HG02798 (cell line): ENCODE measurements at regions not wholly inside any gene's neighbourhood (a gene's known extent, or its start where the extent isn't known, plus 50 kb on each side); places are given as distances from the start of the nearest gene placed in this dataset.

Experiments
- ATAC-seq: cut with Tn5 transposase; IDR thresholded peaks from one replicate; pipeline ENCODE4 v1.9.1; 2021; ENCODE audit warnings: mild to moderate bottlenecking; ENCODE audit not compliant: unreplicated experiment, poor library complexity

DNA sequence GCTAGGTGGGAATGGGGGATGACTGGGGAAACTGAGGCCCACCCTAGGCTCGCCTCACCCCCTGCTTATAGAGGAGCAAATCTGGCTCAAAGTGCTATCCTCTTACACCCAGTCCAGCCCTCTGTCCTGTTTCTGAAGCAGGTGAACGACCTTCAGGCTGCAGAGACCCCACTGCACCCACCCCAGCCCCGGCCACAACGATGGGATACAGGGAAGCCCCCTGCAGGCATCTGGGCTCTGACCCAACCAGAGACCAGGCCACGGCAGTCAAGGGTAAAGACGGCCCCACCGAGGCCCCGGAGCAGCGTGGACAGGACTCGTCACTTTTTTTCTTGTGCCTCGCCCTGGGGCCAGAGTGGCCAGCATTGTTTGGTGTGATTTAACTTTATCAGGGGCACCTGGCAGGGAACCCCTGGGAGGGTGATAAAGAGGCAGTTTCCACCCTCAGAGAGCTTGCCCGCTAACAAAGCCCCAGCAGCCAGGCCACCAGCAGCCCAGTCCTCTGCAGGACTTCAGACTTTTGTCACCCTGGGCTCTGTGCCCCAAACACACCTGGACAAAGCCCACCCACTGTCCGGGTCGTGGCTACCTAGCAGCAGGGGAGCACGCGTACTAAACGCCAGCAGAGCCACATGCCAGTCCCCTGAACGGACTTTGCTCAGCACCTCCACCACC, 612.6 kb downstream of the TBC1D22A start:
- no peak for ATAC-seq

DNA sequence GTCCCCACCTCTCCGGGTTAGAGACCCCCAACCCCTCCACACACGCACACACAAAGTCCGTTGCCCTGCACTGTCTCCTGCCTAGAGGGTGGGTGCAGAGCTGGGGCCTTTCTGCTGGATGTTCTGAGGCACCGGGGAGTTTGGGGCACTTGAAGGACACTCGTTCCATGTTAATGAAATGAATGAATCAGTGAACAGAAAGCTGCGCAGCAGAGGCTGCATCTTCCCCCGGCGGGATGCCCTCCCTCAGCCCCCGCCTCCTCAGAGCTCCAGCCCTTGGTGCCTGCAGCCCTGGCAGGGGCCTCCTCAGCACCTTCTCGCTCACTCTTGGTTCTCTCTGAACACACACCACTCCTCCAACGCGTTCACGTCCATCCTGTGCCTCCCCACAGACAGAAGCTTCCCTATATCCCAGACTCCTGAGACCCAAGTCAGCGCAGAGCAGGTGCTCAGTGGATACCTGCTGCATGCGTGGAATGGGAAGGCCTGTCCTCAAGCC, 611.9 kb downstream of the TBC1D22A start:
- no peak for ATAC-seq

DNA sequence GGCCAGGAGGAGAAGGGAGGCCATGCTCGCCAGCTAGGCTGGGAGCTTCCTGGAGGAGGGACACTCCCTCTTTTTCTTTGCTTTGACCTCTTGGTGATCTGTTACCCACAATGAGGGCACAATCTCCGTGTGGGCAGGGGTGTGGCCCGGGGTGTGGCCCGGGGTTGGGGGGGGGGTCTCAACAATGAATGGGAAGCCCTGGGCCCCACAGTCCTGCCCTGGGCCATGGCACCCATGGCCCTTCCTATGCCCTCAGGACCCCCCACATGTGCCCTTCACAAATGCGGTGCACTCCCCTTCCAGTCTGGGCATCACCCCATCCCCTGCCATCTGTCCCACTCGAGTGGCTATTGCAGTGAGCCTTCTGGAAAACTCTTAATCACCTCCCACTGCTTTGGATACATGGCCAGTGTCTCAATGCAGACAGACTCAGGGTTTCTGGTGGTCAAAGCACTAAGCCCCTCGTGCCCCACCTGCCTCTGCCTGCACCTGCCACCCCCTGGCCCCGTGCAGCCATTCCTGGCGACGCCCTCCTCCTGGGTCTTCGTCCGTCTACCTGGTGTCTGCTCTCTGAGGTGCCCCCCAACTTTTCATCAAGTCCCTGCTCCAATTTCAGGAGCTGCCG, 611.3 kb downstream of the TBC1D22A start:
- ATAC-seq, result no peak

DNA sequence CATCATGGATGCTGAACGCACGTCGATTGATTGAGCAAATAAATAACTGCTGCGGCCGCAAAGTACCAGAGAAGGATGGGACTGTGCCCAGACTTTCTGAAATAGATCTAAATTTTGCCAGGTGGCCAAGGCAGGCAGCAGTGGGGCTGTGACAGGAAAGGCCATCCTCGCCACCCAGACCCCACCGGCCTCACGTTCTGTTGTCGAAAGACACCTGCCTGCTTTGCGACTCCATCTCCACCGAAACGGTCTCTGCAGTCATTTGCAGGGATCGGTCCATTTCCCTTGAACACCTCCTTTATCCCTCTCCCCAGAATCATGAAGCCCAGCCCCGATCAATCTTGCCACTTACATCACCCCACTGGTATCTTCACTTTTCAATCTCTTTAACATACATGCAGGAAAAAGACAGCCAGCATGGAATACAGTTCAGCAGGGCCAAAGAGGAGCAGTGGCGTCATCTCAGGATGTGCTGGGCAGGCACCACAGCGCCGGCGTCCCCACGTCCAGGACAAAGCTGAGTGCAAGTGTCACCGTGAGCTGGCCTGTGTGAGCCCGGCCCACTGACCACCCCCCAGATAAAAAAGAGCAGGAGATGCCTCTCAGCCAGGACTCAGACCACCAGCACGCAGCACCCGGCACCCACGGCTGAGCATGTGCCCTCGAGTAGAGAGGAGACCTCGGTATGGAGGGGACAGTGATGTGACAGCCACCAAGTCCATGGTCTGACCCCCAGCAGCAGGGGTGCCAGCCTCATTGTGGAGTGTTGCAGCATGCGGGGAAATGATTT, 610.3 kb downstream of the TBC1D22A start:
- ATAC-seq, result no peak

DNA sequence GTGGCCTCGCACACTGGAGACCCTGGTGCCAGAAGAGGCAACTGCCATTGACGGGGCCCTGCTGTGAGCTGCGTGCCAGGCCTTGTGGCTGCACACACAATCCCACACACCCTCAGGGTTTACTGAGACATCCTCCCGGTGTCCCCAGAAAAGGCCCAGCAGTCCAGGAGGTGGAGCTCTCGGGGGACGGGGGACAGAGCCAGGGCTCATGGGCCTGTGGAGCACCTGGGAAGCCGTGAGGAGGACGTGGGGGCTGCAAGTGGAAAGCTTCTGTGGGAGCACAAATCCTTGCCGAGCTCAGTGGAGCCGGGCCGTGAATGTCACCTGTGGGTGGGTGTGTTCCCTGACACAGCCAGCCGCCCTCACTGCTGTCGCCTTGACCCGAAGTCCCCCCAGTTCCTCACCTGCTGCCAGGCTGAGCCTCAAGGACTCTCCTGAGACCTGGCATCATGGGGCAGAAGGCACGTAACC, 609.7 kb downstream of the TBC1D22A start:
- ATAC-seq, result no peak

DNA sequence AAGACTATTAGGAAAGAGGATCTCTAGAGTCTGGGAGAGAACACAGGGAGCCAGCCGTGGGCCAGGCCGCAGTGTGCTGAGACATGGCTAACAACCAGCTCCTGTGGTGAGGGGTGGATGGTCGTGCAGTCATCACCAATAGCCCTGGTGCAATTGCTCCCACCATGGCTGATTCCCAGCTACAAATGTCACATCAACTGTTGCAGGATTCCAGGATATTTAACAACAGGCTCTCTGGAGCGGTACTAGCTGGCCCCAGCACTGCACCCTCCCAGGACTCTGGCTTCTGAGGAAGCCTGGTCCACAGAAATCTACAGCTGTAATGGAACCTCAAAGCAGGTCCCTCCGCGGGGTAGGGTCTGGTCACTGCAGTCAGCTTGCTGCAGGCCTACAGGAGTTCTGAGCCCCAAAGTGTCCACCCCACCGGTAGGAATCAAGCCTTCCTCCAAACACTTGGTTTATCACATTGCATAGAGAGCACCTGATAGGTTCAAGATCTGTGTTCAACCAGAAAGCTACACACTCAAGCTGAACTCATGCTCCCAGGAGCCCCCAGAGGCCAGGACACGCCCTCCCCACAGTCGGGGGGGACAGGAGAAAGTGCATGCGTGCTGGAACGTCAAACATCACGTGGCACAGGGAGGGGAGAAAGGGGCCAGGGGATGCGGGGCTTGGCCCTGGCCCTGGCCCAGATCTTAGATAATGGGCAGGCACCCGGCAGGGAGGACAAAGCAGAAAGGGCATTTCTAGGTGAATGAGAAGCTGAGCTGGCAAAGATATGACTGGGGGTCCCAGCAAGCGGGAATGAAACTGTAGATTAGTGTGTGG, 609.0 kb downstream of the TBC1D22A start:
- no peak for ATAC-seq

DNA sequence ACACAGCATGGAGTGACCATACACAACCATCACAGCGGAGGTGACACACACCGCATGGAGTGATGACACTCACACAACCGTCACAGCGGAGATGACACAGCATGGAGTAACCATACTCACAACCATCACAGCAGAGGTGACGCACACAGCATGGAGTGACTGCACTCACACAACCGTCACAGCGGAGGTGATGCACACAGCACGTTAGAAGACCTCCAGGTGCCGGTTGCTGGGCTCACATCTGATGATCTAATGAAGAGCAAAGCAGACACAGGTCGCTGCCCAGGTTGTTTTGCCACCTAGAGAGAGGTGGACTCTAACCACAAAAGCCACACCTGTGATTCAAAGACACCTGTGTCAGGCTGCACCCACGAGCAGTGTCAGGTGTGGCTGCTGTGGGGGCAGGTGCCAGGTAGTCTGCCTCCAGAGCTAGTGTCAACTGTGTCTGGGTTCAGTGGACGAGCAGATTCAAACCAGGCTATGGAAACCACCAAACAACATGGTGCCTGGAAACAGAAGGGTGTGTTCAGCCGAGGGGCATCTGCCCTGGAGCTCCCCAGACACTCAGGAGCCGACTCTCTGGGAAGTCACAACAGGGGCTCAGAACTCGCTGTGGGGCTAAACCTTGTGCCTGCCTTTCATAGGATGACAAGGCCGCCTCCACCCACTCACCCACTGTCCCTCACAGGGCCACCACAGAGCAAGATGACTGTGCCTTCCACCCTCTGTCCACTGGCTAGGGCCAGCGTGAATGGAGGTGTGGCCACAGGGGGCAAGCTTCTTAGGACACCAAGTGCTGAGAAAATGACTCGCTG, 608.2 kb downstream of the TBC1D22A start:
- ATAC-seq, result no peak

DNA sequence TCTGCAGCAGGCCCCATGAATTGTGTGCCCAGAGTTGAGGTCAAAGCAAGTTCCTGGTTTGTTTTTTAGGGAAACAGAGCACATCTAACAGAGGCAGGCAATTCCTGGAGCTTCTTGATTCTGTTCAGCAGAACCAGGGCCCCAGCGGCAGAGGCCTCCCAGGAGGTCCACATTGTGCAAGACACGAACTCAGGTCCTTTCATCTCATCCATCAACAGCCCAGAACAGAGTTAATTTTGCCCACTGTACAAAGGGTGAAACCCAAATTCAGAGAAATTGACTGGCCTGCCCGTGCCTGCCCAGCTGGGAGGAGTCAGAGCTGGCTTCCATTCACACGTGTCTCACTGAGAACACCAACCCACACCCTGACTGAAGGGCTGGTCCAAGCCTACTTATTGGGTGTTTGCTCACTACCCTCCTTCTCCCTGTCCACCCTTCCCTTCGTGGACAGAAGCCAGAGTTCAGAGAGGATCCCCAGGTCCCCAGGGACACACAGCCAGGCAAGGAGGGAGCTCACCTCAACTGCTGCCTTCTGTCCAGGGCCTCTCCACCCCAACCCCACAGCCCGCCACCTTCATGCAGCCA, 607.1 kb downstream of the TBC1D22A start:
- no peak for ATAC-seq

DNA sequence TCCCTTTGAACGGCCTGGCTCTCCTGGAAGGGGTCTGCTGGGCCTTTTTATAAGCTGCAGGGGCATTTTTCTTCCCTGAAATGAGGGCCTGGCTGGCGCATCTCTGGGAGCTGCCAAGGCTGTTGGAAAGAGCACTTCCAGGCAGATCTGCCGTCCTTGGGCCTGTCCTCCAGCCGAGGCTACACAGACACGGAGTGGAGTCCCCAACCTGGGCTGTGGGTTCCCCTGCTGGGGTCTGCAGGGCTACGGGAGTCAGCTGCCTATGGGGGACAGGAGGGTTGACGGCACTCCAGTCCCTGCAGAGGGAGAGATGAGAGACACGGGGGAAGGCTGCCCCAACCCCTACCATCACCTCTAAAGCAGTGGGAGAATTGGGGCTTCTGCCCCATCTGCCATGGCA, 606.6 kb downstream of the TBC1D22A start:
- no peak for ATAC-seq

DNA sequence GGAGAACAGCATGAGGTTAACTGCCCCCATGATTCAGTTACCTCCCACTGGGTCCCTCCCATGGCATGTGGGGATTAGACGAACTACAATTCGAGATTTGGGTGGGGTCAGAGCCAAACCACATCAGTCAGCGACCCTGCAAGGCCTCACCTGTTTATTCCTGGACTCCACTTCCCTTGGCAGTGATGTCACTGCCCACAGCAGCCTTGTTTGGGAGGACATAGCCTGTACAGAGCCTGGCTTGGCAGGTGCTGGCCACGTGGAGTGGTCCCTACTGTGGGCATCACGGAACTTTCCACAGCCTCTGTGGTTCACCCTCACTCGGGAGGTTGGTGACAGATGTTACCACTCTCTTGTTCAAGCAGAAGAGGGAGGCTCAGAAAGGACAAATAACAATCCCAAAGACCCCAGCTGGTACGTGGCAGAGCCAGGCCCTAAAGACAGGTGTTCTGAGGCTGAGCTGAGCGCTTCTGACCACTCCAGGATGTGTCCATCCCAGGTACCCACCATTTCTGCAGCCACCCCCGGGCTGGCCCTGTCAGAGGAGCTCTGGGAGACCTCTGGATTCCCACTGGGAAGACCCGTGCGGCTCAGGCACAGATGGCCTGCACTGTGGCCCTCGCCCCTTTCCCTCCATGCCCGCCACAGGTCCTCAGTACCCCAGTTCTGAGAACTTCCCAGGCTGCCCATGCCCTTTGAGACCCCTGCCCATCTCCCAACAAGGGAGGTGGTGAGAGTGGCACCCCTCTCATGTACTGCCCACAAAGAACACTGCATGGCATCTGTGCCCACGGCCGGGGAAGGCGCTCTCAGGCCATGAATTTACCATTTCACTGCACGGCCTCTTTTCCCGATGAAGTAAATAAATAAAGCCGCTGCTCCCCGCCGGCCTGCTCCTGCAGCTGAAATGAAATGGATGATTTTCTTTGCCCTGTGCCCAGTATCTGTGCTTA, 605.8 kb downstream of the TBC1D22A start:
- no peak for ATAC-seq

DNA sequence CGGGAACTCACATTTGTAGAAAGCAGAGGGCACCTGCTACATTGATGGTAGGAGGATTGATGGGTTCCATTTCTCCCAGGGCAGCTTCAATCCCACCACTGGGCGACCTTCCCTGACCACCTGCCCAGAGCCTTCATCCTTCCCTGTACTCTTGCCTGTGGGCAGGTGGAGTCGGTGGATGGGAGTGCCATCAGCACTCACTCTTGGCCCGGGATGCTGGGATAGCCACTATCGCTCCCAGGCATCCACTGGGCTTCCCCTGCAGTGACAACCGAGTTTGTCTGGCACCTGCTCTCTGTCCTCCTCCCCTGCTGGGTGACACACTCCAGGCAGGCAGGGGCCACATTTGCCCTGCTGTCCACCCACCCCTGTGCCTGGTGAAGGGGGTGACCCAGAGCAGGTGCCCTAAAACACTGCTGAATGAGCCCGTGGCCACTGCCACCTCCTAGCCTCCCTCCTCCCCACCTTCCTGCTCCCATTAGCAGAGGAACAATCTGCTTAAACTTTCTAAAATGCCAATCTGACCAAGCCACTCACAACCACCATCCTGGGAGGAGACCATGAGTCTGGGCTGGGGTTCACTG, 604.7 kb downstream of the TBC1D22A start:
- ATAC-seq, result no peak

DNA sequence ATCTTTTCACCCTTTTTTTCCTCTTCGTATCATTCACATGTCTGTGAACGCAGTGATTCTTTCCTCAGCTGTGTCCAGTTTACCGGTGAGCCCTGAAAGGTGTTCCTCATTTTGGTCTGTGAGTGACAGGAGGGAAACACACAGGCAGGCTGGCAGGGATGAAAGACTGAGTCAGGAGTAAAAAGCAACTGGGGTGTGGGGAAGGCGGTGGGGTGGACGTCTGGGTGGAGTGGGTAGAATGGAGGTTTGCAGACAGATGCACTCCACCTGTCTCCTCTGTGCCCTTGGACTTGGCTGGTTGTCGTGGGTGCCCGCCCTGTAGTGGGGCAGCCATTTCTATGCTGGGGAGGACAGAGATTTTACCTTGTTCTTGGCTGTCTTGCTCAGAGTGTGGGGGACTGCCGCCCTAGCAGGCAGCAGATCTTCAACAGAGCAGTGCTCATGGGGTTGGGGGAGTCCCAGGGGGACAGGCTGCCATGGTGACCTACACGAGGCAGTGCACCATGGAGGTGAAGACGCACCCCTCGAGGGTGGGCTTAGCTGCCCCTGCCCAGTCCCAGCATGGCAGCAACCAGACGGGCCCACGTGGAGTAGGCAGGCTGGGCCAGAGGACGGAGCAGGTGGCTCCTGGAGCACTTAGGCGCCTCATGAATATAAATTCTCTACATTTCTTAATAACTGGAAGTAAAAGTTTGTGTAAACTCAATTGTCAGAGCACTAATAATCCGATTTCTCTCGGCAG, 603.7 kb downstream of the TBC1D22A start:
- ATAC-seq, result no peak

DNA sequence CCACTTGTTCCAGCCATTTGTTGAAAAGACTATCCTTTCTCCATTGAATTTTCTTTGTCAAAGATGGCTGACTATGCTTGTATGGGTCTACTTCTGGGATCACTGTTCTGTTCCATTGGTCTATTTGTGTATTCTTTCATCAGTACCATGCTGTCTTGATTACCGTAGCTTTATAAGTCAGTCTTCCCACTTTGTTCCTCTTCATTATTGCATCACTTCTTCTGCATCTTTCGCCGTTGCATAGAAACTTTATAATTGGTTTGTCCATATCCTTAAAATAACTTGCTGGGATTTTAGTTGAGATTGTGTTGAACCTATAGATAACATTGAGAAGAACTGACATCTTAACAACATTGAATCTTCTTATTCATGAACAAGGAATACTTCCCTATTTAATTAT, 598.8 kb downstream of the TBC1D22A start:
- ATAC-seq, result no peak

DNA sequence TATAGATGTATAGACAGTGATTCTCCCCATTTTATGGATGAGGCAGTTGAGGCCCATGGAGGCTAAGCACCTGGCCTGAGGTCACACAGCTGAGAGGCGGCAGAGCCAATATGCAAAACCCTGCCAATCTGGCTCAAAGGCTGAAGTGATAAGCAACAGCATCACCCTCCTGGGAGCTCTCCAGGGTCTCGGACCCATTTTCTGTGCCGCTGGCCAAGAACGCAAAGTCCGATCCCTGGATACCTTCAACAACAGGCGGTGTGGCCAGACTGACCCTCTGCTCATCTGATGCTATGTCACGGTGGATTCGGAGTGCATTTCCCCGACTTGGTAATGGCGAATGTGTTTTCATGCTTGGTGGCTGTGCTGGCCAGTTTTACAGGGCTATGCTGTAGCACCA, 595.0 kb downstream of the TBC1D22A start:
- ATAC-seq, result no peak

DNA sequence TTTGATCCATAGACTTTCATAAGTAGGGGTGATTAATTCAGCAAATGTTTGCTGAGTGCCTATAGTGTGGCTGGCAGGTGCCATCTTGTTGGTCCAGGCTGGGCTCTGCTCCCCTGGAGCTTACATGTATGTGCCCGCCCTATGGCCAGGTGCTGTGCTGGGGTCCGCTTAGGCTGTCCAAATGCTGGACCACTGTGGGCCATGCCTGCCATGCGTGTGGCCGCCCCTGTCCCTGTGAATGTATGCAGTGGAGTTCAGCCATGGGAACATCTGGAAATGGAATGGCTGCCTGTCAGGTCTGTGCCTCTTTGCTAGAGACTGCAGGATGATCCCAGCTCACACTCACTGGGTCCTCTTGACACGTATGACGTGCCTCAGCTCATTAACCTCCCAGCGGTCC, 594.6 kb downstream of the TBC1D22A start:
- no peak for ATAC-seq

DNA sequence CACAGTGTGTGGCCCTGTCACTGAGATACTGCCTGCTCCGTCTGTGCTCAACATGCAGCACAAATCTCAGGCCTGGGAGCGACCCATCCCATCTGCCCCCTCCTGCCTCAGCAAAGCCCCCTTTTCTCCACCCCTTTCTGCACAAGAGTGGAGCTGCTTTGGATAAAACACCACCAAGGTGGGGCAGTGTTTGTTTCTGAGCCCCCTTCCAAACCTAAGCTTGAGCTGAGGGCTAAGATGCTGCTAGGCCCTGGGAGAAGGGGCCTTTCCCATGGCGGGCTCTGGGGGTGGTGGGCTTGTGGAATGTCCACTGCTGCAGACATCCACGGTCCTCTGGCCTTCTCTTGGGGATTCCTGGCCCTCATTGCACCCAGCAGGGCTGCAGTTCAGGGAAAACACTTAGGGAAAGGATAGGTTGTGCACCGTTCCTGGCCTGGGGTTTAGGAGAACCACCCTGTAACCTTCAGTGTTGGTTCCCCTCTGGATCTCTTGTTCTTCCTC, 594.1 kb downstream of the TBC1D22A start:
- no peak for ATAC-seq
